GM23338 (cell line): ENCODE measurements at regions not wholly inside any gene's neighbourhood (a gene's known extent, or its start where the extent isn't known, plus 50 kb on each side); places are given as distances from the start of the nearest gene placed in this dataset.

Experiments
- CREB1 ChIP-seq: fragments of 250-450 bp; sonication (Bioruptor Pico); IDR thresholded peaks from 2 replicates; pipeline ENCODE4 v1.5.0; 2020; ENCODE audit warnings: low read depth, mild to moderate bottlenecking, moderate library complexity
- ETS1 ChIP-seq: IDR thresholded peaks from 2 replicates; pipeline ENCODE4 v1.6.1; 2016; ENCODE audit warnings: antibody characterized with exemption
- EZH2 ChIP-seq: fragments of 200-600 bp; sonication (generic); IDR thresholded peaks from one replicate; pipeline ENCODE4 v1.8.0; 2017; ENCODE audit warnings: antibody characterized with exemption, mild to moderate bottlenecking, low read depth; ENCODE audit not compliant: unreplicated experiment
- EZH2phosphoT487 ChIP-seq: fragments of 200-600 bp; sonication (generic); IDR thresholded peaks from one replicate; pipeline ENCODE4 v1.8.1; 2018; ENCODE audit warnings: antibody characterized with exemption; ENCODE audit not compliant: unreplicated experiment
- JUNB ChIP-seq: IDR thresholded peaks from one replicate; pipeline ENCODE4 v1.6.1; 2016; ENCODE audit warnings: antibody characterized with exemption; ENCODE audit not compliant: unreplicated experiment
- POLR2AphosphoS5 ChIP-seq: IDR thresholded peaks from 2 replicates; pipeline ENCODE4 v1.6.1; 2016; ENCODE audit warnings: antibody characterized with exemption, low read depth
- TF ChIP-seq, protein P1 (sequence below), 2 experiments: fragments of 200-600 bp in 1 of 2; sonication (generic) in 1 of 2; conservative IDR thresholded peaks; 2 replicates each; pipeline versions ENCODE4 v1.5.1 to v1.6.1; 2016 to 2017; ENCODE audit warnings: antibody characterized with exemption in 2 of 2, low read depth in 2 of 2, mild to moderate bottlenecking in 2 of 2, moderate library complexity in 1 of 2
- TF ChIP-seq, protein P2 (sequence below): IDR thresholded peaks from one replicate; pipeline ENCODE4 v1.6.1; 2018; ENCODE audit warnings: antibody characterized with exemption; ENCODE audit not compliant: unreplicated experiment
- TF ChIP-seq, protein P3 (sequence below): fragments of 250-450 bp; sonication (Bioruptor Pico); IDR thresholded peaks from 2 replicates; pipeline ENCODE4 v1.5.0; 2020; ENCODE audit warnings: mild to moderate bottlenecking, moderate library complexity

GRCh38 chr1:8115769-8116167, 89.7 kb upstream of the ERRFI1 start:
- TF ChIP-seq, protein P1, sequence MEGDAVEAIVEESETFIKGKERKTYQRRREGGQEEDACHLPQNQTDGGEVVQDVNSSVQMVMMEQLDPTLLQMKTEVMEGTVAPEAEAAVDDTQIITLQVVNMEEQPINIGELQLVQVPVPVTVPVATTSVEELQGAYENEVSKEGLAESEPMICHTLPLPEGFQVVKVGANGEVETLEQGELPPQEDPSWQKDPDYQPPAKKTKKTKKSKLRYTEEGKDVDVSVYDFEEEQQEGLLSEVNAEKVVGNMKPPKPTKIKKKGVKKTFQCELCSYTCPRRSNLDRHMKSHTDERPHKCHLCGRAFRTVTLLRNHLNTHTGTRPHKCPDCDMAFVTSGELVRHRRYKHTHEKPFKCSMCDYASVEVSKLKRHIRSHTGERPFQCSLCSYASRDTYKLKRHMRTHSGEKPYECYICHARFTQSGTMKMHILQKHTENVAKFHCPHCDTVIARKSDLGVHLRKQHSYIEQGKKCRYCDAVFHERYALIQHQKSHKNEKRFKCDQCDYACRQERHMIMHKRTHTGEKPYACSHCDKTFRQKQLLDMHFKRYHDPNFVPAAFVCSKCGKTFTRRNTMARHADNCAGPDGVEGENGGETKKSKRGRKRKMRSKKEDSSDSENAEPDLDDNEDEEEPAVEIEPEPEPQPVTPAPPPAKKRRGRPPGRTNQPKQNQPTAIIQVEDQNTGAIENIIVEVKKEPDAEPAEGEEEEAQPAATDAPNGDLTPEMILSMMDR (conservative IDR thresholded peaks at IDR 0.05; ENCODE audit: low read depth in 2 of 2) = no peak
- TF ChIP-seq POLR2AphosphoS5 (no peak), CREB1 (CRISPR knock-in tag) (no peak), EZH2 (no peak), JUNB (no peak), ETS1 (no peak), EZH2phosphoT487 (no peak)
- TF ChIP-seq, protein P2, sequence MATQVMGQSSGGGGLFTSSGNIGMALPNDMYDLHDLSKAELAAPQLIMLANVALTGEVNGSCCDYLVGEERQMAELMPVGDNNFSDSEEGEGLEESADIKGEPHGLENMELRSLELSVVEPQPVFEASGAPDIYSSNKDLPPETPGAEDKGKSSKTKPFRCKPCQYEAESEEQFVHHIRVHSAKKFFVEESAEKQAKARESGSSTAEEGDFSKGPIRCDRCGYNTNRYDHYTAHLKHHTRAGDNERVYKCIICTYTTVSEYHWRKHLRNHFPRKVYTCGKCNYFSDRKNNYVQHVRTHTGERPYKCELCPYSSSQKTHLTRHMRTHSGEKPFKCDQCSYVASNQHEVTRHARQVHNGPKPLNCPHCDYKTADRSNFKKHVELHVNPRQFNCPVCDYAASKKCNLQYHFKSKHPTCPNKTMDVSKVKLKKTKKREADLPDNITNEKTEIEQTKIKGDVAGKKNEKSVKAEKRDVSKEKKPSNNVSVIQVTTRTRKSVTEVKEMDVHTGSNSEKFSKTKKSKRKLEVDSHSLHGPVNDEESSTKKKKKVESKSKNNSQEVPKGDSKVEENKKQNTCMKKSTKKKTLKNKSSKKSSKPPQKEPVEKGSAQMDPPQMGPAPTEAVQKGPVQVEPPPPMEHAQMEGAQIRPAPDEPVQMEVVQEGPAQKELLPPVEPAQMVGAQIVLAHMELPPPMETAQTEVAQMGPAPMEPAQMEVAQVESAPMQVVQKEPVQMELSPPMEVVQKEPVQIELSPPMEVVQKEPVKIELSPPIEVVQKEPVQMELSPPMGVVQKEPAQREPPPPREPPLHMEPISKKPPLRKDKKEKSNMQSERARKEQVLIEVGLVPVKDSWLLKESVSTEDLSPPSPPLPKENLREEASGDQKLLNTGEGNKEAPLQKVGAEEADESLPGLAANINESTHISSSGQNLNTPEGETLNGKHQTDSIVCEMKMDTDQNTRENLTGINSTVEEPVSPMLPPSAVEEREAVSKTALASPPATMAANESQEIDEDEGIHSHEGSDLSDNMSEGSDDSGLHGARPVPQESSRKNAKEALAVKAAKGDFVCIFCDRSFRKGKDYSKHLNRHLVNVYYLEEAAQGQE = no peak
- TF ChIP-seq, protein P3, sequence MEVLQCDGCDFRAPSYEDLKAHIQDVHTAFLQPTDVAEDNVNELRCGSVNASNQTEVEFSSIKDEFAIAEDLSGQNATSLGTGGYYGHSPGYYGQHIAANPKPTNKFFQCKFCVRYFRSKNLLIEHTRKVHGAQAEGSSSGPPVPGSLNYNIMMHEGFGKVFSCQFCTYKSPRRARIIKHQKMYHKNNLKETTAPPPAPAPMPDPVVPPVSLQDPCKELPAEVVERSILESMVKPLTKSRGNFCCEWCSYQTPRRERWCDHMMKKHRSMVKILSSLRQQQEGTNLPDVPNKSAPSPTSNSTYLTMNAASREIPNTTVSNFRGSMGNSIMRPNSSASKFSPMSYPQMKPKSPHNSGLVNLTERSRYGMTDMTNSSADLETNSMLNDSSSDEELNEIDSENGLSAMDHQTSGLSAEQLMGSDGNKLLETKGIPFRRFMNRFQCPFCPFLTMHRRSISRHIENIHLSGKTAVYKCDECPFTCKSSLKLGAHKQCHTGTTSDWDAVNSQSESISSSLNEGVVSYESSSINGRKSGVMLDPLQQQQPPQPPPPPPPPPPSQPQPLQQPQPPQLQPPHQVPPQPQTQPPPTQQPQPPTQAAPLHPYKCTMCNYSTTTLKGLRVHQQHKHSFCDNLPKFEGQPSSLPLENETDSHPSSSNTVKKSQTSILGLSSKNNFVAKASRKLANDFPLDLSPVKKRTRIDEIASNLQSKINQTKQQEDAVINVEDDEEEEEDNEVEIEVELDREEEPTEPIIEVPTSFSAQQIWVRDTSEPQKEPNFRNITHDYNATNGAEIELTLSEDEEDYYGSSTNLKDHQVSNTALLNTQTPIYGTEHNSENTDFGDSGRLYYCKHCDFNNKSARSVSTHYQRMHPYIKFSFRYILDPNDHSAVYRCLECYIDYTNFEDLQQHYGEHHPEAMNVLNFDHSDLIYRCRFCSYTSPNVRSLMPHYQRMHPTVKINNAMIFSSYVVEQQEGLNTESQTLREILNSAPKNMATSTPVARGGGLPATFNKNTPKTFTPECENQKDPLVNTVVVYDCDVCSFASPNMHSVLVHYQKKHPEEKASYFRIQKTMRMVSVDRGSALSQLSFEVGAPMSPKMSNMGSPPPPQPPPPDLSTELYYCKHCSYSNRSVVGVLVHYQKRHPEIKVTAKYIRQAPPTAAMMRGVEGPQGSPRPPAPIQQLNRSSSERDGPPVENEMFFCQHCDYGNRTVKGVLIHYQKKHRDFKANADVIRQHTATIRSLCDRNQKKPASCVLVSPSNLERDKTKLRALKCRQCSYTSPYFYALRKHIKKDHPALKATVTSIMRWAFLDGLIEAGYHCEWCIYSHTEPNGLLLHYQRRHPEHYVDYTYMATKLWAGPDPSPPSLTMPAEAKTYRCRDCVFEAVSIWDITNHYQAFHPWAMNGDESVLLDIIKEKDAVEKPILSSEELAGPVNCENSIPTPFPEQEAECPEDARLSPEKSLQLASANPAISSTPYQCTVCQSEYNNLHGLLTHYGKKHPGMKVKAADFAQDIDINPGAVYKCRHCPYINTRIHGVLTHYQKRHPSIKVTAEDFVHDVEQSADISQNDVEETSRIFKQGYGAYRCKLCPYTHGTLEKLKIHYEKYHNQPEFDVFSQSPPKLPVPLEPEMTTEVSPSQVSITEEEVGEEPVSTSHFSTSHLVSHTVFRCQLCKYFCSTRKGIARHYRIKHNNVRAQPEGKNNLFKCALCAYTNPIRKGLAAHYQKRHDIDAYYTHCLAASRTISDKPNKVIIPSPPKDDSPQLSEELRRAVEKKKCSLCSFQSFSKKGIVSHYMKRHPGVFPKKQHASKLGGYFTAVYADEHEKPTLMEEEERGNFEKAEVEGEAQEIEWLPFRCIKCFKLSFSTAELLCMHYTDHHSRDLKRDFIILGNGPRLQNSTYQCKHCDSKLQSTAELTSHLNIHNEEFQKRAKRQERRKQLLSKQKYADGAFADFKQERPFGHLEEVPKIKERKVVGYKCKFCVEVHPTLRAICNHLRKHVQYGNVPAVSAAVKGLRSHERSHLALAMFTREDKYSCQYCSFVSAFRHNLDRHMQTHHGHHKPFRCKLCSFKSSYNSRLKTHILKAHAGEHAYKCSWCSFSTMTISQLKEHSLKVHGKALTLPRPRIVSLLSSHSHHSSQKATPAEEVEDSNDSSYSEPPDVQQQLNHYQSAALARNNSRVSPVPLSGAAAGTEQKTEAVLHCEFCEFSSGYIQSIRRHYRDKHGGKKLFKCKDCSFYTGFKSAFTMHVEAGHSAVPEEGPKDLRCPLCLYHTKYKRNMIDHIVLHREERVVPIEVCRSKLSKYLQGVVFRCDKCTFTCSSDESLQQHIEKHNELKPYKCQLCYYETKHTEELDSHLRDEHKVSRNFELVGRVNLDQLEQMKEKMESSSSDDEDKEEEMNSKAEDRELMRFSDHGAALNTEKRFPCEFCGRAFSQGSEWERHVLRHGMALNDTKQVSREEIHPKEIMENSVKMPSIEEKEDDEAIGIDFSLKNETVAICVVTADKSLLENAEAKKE (CRISPR knock-in tag) = no peak
